HTERT RPE-1 (cell line): ENCODE measurements at regions not wholly inside any gene's neighbourhood (a gene's known extent, or its start where the extent isn't known, plus 50 kb on each side); places are given as distances from the start of the nearest gene placed in this dataset.

ENCODE experiments used
- in situ Hi-C: fragments of 300-500 bp; cut with MboI; formaldehyde crosslinking; loops from 4 replicates; pipeline ENCODE4 v1.14.3; 2020; ENCODE audit warnings: low sequenced_read_pairs

DNA sequence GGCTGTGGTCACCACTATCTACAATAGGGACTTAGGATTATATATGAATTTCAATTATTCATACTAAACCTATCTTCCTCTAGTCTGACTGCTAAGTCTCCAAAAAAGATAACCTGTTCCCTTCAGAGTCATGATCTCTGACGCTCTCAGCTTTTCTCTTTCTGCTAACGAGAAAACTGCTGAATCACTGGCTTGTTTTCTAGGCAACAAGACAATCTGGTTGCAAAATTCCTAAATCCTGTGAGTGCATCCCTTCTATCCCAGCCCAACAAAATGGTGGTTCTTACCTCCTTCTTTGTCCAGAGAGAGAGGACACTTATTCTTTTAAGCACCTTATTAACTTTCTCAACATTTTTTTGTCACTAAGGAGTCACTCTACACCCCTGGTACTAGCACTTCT is 312.3 kb upstream of the PKDCC start:
- in situ Hi-C loops = no loop called here

GRCh38 chr2:41736105-41736567 is 311.7 kb upstream of the PKDCC start:
- in situ Hi-C loops = no loop called here

DNA sequence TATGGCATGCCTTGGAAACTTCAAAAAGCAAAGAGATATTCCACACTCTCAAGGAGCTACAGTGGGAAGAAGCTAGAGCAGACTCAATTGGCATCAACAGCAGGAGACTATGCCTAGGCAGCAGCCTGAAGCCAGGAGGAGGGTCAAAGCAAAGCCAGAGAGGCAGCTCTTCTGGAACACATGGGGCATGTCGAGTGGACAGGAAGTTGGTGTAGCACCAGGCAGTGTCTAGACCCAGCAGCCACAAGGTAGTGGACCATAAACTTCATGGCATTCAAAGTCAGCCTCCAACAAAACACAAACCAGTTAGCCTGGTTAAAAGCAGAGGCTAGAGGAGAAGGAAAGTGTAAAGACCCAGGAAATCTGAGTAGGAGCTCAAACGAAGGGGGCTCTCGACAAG is 311.2 kb upstream of the PKDCC start:
- in situ Hi-C loops = no loop called here

- in situ Hi-C loops = no loop called here
These were observed 309.9 kb upstream of the PKDCC start for GRCh38 chr2:41737888-41738287.

- in situ Hi-C loops = no loop called here
These were observed 305.7 kb upstream of the PKDCC start for GRCh38 chr2:41741951-41742595.

DNA sequence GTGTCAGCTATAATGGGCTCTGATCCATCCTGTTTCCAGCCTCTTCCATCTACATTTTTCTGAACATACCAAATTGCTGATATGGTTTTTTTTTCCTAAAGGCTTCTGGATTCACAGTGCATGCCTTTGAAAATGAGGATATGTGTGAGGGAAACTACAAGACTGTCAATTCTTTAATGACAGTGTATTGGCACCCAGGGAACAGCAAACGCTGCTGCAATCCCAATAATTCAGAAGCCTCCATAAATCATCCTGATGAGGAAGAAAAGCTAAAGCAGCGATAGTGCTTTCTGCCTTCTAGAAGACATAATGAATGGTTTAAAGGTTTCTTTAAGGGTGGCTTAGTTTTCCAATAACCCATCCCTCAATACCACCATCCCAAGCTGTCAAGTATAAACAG is 304.5 kb upstream of the PKDCC start:
- in situ Hi-C loops = no loop called here

DNA sequence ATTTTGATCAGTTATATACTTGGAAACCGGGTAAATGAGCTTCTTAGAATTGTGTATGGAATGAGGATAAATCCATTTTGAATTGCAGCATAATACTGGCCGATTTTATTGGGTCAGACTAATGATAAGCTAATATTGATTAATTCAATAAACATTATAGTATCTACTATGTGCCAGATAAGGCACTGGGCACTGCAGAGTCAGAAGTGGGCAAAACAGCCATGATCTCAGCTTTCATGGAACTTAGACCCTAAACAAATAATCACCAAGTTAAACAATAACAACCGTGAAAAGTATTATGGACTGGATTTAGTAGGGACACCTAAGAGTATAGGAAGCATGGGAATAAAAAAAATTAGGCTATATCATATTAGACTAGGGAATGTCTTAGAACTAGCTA is 297.0 kb upstream of the PKDCC start:
- in situ Hi-C loops = no loop called here

DNA sequence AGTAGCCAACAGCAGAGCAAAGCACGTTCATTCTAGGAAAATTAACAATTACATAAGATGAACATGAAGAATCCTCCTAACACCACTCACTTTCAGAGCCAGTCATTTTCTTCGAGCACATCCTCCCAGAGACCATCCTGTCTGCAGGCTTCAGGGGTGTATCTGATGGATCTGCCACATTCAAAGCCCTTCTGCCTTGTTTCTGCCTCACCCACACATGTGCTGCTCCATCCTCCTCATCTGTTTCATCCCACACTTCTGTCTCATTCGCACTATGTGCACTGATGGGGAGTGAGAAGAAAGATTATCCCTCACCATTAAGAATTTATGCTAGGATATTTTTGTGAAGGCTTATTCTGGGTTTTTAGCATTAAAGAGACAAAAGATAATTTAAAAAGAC is 287.9 kb upstream of the PKDCC start:
- in situ Hi-C loops = no loop called here

DNA sequence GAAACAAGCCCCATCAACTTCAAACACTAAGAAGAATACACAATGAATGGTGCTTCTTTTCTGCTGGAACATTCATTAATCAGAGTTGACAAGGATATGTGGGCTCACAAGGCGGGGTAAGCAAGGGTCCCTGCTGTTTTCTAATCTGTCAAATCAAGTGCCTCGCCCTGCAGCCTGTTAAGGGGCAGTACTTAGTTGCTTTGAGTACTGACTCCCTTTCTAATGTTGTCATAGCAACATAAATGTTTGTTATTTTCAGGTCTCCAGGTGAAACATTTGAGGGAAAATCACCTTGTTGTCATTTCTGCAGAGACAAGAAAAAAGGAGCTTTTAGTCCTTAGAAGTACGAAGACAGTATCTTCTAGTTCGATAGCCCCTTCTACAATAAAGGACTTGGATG is 284.7 kb upstream of the PKDCC start:
- in situ Hi-C loops = no loop called here

DNA sequence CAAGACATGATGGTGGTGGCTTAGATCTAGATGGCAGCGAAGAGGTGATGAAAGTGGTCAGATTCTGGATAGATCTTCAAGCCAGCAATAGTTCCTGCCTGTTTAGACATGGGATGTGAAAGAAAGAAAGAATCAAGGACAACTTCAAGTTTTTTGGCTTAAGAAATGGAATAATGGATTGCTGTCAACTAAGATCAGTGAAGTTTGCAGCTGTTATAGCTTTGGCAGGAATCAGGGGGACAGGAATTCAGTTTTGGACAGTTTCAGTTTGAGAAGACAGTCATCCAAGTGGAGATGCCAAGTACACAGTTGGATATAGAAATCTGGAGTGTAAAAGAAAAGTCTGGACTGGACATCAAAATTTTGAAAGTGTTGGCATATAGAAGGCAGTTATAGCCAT is 283.7 kb upstream of the PKDCC start:
- in situ Hi-C loops = no loop called here

GRCh38 chr2:41764919-41765318 is 282.9 kb upstream of the PKDCC start:
- in situ Hi-C loops = no loop called here

DNA sequence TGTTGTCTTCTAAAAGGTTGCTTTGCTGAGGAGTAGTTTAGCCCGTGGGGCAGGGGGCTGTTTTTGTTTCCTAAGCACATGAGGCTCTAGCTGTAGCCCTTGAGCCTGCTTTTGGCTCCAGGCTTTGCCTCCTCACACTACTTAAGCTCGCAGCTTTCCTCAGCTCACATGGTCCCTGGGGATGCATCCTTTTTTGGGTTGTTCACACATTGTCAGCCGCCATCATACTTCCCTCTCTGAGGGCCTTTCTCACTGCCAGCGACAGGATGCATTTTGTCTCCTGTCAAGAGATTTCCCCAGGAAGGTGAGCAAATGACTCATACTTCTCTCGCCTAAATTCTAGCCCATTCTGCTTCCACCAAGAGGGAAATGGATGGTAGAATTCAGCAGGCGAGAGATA is 279.5 kb upstream of the PKDCC start:
- in situ Hi-C loops = no loop called here

- in situ Hi-C loops = no loop called here
These were observed 276.1 kb upstream of the PKDCC start for GRCh38 chr2:41771710-41772109.

- in situ Hi-C loops = no loop called here
These were observed 275.1 kb upstream of the PKDCC start for GRCh38 chr2:41772697-41773096.

- in situ Hi-C loops = no loop called here
These were observed 273.7 kb upstream of the PKDCC start for GRCh38 chr2:41774011-41774605.

DNA sequence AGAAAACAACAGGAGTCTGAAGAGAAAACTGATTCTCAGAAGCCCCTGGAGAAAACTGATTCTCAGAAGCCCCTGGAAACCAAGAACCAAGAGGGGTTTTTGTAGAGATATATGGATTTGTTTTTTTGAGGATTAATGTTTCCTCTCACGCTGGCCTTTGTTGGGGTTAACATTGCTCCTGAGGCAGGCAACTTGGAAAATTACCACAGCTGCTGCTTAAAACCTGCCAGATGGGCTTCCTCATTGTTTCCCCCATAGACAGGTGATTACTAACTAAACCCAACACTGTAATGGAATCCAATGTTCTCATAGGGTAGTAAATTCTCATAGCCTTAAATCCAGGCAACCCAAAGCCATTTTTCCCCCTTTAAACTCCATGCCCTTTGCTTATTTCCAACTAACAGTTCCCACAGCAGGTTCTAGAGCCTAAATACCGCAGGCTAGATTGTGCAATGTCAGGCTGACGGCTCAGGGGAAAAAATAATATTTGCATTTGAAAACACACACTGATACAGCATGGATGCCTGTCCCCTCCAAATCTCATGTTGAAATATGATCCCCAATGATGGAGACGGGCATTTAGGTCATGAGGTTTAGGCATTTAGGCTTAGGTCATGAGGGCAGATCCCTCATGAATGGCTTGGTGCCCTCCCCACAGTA is 272.3 kb upstream of the PKDCC start:
- in situ Hi-C loops = no loop called here

GRCh38 chr2:41779888-41780287 is 267.9 kb upstream of the PKDCC start:
- in situ Hi-C loops = no loop called here

DNA sequence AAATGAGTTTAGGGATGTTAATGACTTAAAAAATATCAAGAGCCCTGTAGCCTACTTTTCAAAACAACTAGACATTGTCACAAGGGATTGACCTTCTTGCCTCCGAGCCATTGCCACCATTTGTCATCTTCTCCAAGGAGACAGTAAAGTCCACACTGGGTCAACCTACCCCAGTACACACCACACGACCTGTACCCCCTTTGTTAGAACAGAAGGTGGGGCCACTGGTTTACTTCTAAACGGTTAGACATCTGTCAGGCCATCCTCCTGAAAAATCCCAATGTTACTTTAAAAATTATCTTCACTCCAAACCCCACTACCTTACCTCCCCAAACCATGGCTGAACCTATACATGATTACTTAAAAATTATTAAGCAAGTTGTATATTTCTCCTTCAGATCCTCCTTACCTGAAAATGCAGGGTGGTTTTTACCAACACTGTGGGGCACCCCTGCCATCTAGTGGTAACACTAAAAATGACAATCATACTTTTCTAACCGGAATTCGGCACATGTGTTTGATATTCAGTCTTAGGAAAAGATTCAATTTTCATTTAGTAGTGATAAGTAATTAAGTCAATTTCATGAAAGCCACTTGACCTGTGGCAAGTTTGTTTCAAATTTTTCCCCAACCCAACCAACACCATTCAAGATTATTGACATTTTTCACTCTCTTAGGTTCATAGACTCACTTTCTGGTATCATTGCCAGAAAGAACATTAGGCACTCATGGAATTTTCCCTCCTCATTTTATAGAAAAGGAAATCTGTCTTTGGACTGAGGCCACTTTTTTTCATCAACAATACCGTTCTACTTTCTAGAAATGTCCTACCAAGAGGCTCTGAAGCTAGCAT is 265.3 kb upstream of the PKDCC start:
- in situ Hi-C loops = no loop called here

- in situ Hi-C loops = no loop called here
These were observed 263.3 kb upstream of the PKDCC start for GRCh38 chr2:41784496-41784895.

DNA sequence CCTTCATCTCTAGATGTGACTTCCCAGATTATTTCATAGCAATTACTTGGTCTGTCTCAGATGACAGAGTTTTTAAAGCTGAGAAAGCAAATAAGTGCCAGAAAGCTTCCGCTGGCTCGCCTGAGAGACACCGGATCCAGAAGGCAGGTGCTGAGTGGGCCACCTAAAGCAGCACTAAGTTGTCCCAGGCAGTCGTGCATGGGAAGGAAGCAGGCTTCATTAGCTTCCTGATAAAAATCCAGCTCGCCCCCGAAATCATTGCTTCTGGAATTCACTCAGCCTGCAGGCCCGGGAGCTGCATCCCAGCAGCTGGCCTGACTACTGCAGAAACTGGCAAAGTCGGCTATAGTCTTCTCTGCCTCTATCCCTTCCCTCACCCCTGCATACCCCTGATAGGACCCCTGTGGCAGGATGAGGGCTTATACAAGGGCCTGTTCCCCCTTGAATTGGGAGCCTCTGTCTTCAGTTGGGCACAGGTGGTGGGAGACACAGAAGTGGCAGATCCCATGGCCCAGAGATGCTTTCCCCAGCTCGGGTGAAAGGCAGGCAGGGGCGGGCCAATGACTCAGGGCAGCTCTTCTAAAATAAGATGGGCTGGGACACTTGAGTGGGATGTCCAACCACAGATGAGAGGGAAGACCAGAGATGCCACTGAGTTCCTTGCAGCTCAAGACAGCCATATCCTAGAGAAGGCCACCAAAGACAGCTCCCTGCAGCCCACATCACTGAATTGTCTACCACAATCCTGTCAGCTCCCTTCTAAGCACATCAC is 262.4 kb upstream of the PKDCC start:
- in situ Hi-C loops = no loop called here

DNA sequence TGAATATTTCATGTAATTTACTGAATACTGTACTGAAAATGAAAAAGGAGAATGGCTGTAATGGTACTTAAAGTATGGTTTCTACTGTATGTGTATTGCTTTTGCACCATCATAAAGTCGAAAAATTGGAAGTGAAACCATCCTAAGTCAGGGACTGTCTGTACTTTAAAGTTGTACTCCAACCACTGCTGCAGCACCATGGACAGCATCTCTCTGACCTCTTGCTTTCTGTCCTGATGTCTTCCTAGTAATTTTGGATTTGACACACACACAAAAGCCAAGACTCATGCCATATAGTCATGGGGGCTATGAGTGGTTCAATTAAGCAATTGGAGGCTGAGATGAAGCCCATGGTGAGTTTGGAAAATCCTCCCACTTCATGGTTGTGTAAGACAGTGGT is 256.3 kb upstream of the PKDCC start:
- in situ Hi-C loops = no loop called here
